ENCODE measurements at regions not wholly inside any gene's neighbourhood (a gene's known extent, or its start where the extent isn't known, plus 50 kb on each side); places are given as distances from the start of the nearest gene placed in this dataset.

DNA sequence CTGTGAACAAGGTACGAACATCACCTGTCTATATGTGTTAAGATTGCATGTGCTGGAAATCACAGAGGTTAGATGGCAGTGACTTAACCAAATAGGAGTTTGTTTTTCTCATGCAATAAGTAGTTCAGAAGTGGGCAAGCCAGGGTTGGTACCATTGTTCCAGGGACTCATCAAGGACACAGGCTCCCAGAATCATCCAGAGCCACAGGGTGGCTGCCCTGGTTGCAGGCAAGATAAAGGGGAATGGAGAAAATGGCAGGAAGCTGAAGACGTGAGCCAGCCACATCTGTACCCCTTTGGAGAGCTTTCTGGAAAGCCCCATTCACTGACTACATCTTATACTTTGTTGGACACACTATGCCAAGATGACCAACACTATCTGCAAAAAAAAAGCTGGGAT, 126.0 kb upstream of the IL12B start:
- DNase-seq (ENCODE audit: low read depth) = no peak
- TF ChIP-seq, protein P1, sequence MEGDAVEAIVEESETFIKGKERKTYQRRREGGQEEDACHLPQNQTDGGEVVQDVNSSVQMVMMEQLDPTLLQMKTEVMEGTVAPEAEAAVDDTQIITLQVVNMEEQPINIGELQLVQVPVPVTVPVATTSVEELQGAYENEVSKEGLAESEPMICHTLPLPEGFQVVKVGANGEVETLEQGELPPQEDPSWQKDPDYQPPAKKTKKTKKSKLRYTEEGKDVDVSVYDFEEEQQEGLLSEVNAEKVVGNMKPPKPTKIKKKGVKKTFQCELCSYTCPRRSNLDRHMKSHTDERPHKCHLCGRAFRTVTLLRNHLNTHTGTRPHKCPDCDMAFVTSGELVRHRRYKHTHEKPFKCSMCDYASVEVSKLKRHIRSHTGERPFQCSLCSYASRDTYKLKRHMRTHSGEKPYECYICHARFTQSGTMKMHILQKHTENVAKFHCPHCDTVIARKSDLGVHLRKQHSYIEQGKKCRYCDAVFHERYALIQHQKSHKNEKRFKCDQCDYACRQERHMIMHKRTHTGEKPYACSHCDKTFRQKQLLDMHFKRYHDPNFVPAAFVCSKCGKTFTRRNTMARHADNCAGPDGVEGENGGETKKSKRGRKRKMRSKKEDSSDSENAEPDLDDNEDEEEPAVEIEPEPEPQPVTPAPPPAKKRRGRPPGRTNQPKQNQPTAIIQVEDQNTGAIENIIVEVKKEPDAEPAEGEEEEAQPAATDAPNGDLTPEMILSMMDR (IDR thresholded peaks at IDR 0.05; ENCODE audit: control insufficient read depth, insufficient read depth, low read depth, low read length, missing control alignments) = no peak
- H3K4me3 ChIP-seq (ENCODE audit: control insufficient read depth, low read depth, low read length) = no peak overlapping the region

- DNase-seq (ENCODE audit: low read depth) = no peak
- no peak overlapping the region for H3K4me3 ChIP-seq (ENCODE audit: control insufficient read depth, low read depth, low read length)
- TF ChIP-seq, protein P1 (IDR thresholded peaks at IDR 0.05; ENCODE audit: control insufficient read depth, insufficient read depth, low read depth, low read length, missing control alignments) = no peak
Measured at GRCh38 chr5:159456722-159457465, 126.6 kb upstream of the IL12B start.

GRCh38 chr5:159458217-159458711, 128.0 kb upstream of the IL12B start:
- no peak for DNase-seq (ENCODE audit: low read depth)
- H3K4me3 ChIP-seq (ENCODE audit: control insufficient read depth, low read depth, low read length) = no peak overlapping the region
- TF ChIP-seq, protein P1 (IDR thresholded peaks at IDR 0.05; ENCODE audit: control insufficient read depth, insufficient read depth, low read depth, low read length, missing control alignments) = no peak

GRCh38 chr5:159459132-159459627, 128.9 kb upstream of the IL12B start:
- no peak for DNase-seq (ENCODE audit: low read depth)
- TF ChIP-seq, protein P1 (IDR thresholded peaks at IDR 0.05; ENCODE audit: control insufficient read depth, insufficient read depth, low read depth, low read length, missing control alignments) = no peak
- H3K4me3 ChIP-seq (ENCODE audit: control insufficient read depth, low read depth, low read length) = no peak overlapping the region

GRCh38 chr5:159459951-159460538, 129.8 kb upstream of the IL12B start:
- TF ChIP-seq, protein P1 (IDR thresholded peaks at IDR 0.05; ENCODE audit: control insufficient read depth, insufficient read depth, low read depth, low read length, missing control alignments) = no peak
- H3K4me3 ChIP-seq (ENCODE audit: control insufficient read depth, low read depth, low read length) = no peak overlapping the region
- no peak for DNase-seq (ENCODE audit: low read depth)

DNA sequence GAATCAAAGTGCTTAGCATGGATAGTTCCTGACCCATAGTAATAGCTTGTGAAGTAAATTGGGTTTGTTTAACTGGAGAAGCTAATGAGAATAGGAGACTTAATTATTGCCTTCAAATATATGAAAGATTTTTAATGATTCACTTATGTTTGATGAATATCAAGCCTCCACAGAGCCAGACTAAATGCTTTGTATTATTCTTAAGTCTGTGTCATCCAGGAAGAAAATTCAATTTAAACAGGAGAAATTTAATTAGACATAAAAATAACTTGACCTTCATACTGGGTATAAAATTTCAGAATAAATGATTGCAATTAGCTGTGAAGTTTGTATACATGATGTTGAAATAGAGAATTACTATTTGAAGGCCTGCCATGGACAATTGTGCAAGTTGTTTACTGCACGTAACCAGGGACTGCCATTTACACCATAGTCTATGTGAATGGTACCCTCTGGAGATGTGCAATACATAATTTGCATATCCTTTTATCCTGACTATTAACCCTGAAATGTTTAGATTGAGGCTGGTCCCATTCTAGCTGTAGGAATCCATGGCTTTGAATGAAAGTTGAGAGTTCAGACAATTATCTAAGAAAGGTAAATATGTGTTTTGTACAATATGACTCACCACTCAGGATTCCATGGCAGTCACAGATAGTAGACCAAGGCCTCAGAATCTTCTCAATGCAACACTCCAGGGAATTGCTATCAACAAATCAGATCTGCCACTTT, 133.5 kb upstream of the IL12B start:
- DNase-seq (ENCODE audit: low read depth) = no peak
- H3K4me3 ChIP-seq (ENCODE audit: control insufficient read depth, low read depth, low read length) = no peak overlapping the region
- TF ChIP-seq, protein P1 (IDR thresholded peaks at IDR 0.05; ENCODE audit: control insufficient read depth, insufficient read depth, low read depth, low read length, missing control alignments) = no peak
